GM18951 (cell line): ENCODE measurements at regions not wholly inside any gene's neighbourhood (a gene's known extent, or its start where the extent isn't known, plus 50 kb on each side); places are given as distances from the start of the nearest gene placed in this dataset.
"Not testable (repeated sequence)": the region's sequence is repeated elsewhere in the genome, so short reads cannot be mapped to it uniquely, and the experiment has no call there.

ENCODE experiments used
- POLR2A ChIP-seq: IDR thresholded peaks from 4 replicates; pipeline ENCODE4 v1.6.1; 2011; ENCODE audit warnings: mild to moderate bottlenecking; ENCODE audit not compliant: insufficient read length, insufficient read depth; ENCODE audit errors: extremely low read depth
- in situ Hi-C: fragments of 300-500 bp; cut with MboI; formaldehyde crosslinking; loops from one replicate; pipeline ENCODE4 v1.12.0; 2022; ENCODE audit warnings: low sequenced_read_pairs, mixed read lengths, inconsistent platforms; ENCODE audit not compliant: unreplicated experiment

- TF ChIP-seq POLR2A: no peak
- in situ Hi-C loops: no loop called here
These were observed 244.2 kb downstream of the FOXD4L6 start for GRCh38 chr9:40884072-40884901.

DNA sequence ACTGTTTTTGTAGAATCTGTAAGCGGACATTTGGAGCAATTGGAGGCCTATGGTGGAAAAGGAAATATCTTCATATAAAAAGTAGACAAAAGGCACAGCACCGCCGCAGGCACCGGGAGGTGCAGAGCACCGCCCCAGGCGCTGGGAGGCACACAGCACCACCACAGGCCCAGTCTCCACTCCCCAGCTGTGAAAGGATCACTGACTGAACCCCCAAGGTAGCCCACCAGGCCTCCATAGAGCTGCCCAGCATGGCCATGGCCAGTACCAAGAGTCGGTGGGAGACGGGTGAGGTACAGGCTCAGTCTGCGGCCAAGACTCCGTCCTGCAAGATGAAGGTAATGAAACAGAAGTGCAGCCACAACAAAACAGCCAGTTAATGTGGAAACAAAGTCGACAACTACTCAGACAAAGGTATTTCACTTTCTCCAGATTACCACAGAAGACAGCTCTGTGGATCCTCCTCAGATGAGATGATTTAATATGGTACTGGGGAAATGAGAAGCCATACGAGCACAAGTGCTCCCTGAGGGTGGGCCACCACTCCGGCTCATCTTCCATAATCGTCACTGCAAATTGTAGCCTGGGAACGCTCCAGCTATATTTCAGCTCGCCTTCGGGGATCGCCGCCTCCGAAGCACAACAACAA is 244.9 kb downstream of the FOXD4L6 start:
- in situ Hi-C loops: not testable (repeated sequence)

DNA sequence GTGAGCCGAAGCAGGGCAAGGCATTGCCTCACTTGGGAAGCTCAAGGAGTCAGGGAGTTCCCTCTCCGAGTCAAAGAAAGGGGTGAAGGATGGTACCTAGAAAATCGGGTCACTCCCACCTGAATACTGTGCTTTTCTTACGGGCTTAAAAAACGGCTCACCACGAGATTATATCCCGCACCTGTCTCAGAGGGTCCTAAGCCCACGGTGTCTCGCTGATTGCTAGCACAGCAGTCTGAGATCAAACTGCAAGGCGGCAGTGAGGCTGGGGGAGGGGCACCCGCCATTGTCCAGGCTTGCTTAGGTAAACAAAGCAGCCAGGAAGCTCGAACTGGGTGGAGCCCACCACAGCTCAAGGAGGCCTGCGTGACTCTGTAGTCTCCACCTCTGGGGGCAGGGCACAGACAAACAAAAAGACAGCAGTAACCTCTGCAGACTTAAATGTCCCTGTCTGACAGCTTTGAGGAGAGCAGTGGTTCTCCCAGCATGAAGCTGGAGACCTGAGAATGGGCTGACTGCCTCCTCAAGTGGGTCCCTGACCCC is 254.7 kb downstream of the FOXD4L6 start:
- in situ Hi-C loops: not testable (repeated sequence)

- in situ Hi-C loops: not testable (repeated sequence)
These were observed 260.0 kb downstream of the FOXD4L6 start for GRCh38 chr9:40868437-40868836.
